IMR-90 (cell line): ENCODE measurements at regions not wholly inside any gene's neighbourhood (a gene's known extent, or its start where the extent isn't known, plus 50 kb on each side); places are given as distances from the start of the nearest gene placed in this dataset.
A peak's percentile ranks its signal among the peaks of the same experiment; 100 is the strongest.

Experiments
- ATAC-seq: fragments of 200-7000 bp; cut with Tn5 transposase; 2 replicates; pipeline ENCODE4 v1.9.1; 2020; ENCODE audit warnings: low read depth, mild to moderate bottlenecking, moderate library complexity
- BruUV-seq: library from RNA; stranded (reverse); fragments of 400-500 nt; replicated peaks from 2 replicates; lab custom pipeline; 2021; lab: Mats Ljungman, UMichigan
- CTCF ChIA-PET: fragments of 300-600 bp; formaldehyde crosslinking; extraction: SDS; loops from one replicate; lab custom pipeline; 2021; ENCODE audit warnings: antibody characterized with exemption; lab: Yijun Ruan, JAX
- POLR2A ChIA-PET: fragments of 300-600 bp; sonication (Branson Sonifier 250); formaldehyde crosslinking; loops from one replicate; lab custom pipeline; 2022; ENCODE audit warnings: antibody characterized with exemption; ENCODE audit not compliant: unreplicated experiment; lab: Charles Lee
- DNase-seq: peaks from one replicate; pipeline ENCODE4 v3.0.0; 2013
- H2AFZ ChIP-seq: replicated peaks from 2 replicates; pipeline ENCODE3; 2013; ENCODE audit warnings: low read length, mild to moderate bottlenecking; ENCODE audit not compliant: poor library complexity
- H2AK5ac ChIP-seq: 2 replicates; pipeline ENCODE4 v1.6.1; 2013; ENCODE audit warnings: low read depth, low read length, inconsistent platforms
- H2AK9ac ChIP-seq: replicated peaks from 2 replicates; pipeline ENCODE3; 2013; ENCODE audit warnings: mild to moderate bottlenecking, low read depth, low read length, moderate library complexity; ENCODE audit not compliant: poor library complexity
- H2BK120ac ChIP-seq: 2 replicates; pipeline ENCODE4 v1.6.1; 2013; ENCODE audit warnings: low read depth, low read length, inconsistent platforms
- H2BK15ac ChIP-seq: 3 replicates; pipeline ENCODE4 v1.6.1; 2013; ENCODE audit warnings: low read depth, low read length, inconsistent platforms
- H2BK20ac ChIP-seq: 2 replicates; pipeline ENCODE4 v1.6.1; 2013; ENCODE audit warnings: low read depth, mild to moderate bottlenecking, inconsistent platforms, low read length, moderate library complexity
- H2BK5ac ChIP-seq: 2 replicates; pipeline ENCODE4 v1.6.1; 2013; ENCODE audit warnings: mild to moderate bottlenecking, low read depth, low read length, inconsistent platforms; ENCODE audit not compliant: poor library complexity, severe bottlenecking
- H3K14ac ChIP-seq: replicated peaks from 2 replicates; pipeline ENCODE4 v1.6.1; 2013; ENCODE audit warnings: low read depth, low read length, inconsistent platforms
- H3K18ac ChIP-seq: 2 replicates; pipeline ENCODE4 v1.6.1; 2013; ENCODE audit warnings: low read depth, low read length, control low read depth
- H3K23ac ChIP-seq: 2 replicates; pipeline ENCODE4 v1.6.1; 2013; ENCODE audit warnings: low read depth, low read length, inconsistent platforms
- H3K27ac ChIP-seq: 2 replicates; pipeline ENCODE4 v1.5.1; 2013; ENCODE audit warnings: mild to moderate bottlenecking, control low read depth, low read length; ENCODE audit not compliant: insufficient read depth
- H3K27me3 ChIP-seq: 2 replicates; pipeline ENCODE4 v1.6.1; 2013; ENCODE audit warnings: low read length; ENCODE audit not compliant: control insufficient read depth, insufficient read depth
- H3K36me3 ChIP-seq: 2 replicates; pipeline ENCODE4 v1.6.1; 2013; ENCODE audit warnings: low read length, mixed read lengths; ENCODE audit not compliant: control insufficient read depth, insufficient read depth
- H3K4ac ChIP-seq: 2 replicates; pipeline ENCODE4 v1.6.1; 2013; ENCODE audit warnings: low read depth, low read length, inconsistent platforms
- H3K4me1 ChIP-seq: 2 replicates; pipeline ENCODE4 v1.6.1; 2013; ENCODE audit warnings: low read length, mixed read lengths; ENCODE audit not compliant: control insufficient read depth, insufficient read depth
- H3K4me2 ChIP-seq: 2 replicates; pipeline ENCODE4 v1.6.1; 2013; ENCODE audit warnings: low read depth, mild to moderate bottlenecking, control low read depth, low read length, moderate library complexity
- H3K4me3 ChIP-seq: 2 replicates; pipeline ENCODE4 v1.5.1; 2013; ENCODE audit warnings: low read depth, mild to moderate bottlenecking, control low read depth, low read length, moderate library complexity; ENCODE audit not compliant: insufficient read depth
- H3K56ac ChIP-seq: 2 replicates; pipeline ENCODE4 v1.6.1; 2013; ENCODE audit warnings: low read length, inconsistent platforms; ENCODE audit not compliant: insufficient read depth; ENCODE audit errors: extremely low read depth
- H3K79me1 ChIP-seq, 2 experiments: 2 replicates each; pipeline ENCODE4 v1.6.1; 2013; ENCODE audit warnings: low read length in 2 of 2, inconsistent platforms in 1 of 2, low read depth in 1 of 2
- H3K9ac ChIP-seq: 2 replicates; pipeline ENCODE4 v1.6.1; 2013; ENCODE audit warnings: low read depth, low read length, control low read depth
- H3K9me1 ChIP-seq: 2 replicates; pipeline ENCODE4 v1.6.1; 2013; ENCODE audit warnings: low read length, inconsistent platforms; ENCODE audit not compliant: insufficient read depth
- H3K9me3 ChIP-seq: 2 replicates; pipeline ENCODE4 v1.6.1; 2013; ENCODE audit warnings: low read length; ENCODE audit not compliant: control insufficient read depth, insufficient read depth
- H4K20me1 ChIP-seq: 2 replicates; pipeline ENCODE4 v1.6.1; 2013; ENCODE audit warnings: low read length, inconsistent platforms; ENCODE audit not compliant: insufficient read depth
- H4K5ac ChIP-seq: 2 replicates; pipeline ENCODE4 v1.6.1; 2013; ENCODE audit warnings: mild to moderate bottlenecking, low read depth, low read length, control low read depth
- H4K8ac ChIP-seq, 2 experiments: 2 replicates each; pipeline ENCODE4 v1.6.1; 2013; ENCODE audit warnings: low read depth in 2 of 2, low read length in 2 of 2, control low read depth in 1 of 2, inconsistent platforms in 1 of 2
- H4K91ac ChIP-seq: 2 replicates; pipeline ENCODE4 v1.6.1; 2013; ENCODE audit warnings: low read depth, low read length, inconsistent platforms; ENCODE audit not compliant: insufficient read depth
- CHD1 ChIP-seq: IDR thresholded peaks from 2 replicates; pipeline ENCODE4 v1.6.1; 2012; ENCODE audit warnings: low read depth, low read length, improper control_type of control experiment
- FOS ChIP-seq: fragments of 150-350 bp; IDR thresholded peaks from 2 replicates; pipeline ENCODE4 v1.6.1; 2016; ENCODE audit warnings: low read depth, low read length
- MAZ ChIP-seq: IDR thresholded peaks from 2 replicates; pipeline ENCODE4 v1.6.1; 2012; ENCODE audit warnings: low read depth, mild to moderate bottlenecking, low read length, improper control_type of control experiment, moderate library complexity, borderline replicate concordance
- MXI1 ChIP-seq: IDR thresholded peaks from 2 replicates; pipeline ENCODE4 v1.6.1; 2012; ENCODE audit warnings: low read depth, mild to moderate bottlenecking, low read length, moderate library complexity, borderline replicate concordance
- POLR2A ChIP-seq: IDR thresholded peaks from 2 replicates; pipeline ENCODE4 v1.6.1; 2012; ENCODE audit warnings: mild to moderate bottlenecking, low read depth, low read length
- RCOR1 ChIP-seq: IDR thresholded peaks from 2 replicates; pipeline ENCODE4 v1.6.1; 2012; ENCODE audit warnings: mild to moderate bottlenecking, low read length, improper control_type of control experiment; ENCODE audit not compliant: insufficient replicate concordance
- RFX5 ChIP-seq: IDR thresholded peaks from 2 replicates; pipeline ENCODE4 v1.8.0; 2012; ENCODE audit warnings: low read depth, mild to moderate bottlenecking, low read length, moderate library complexity
- SMC3 ChIP-seq: fragments of 150-350 bp; IDR thresholded peaks from 2 replicates; pipeline ENCODE4 v1.6.1; 2016; ENCODE audit warnings: low read depth, mild to moderate bottlenecking, antibody characterized with exemption, low read length, moderate library complexity
- USF2 ChIP-seq: fragments of 150-350 bp; IDR thresholded peaks from 2 replicates; pipeline ENCODE4 v1.6.1; 2017; ENCODE audit warnings: mild to moderate bottlenecking, antibody characterized with exemption, low read length, low read depth
- WGBS, 2 experiments: methylation state at CpG; one replicate each; pipeline versions ENCODE4 v1.1.5 to v1.1.7; 2013; ENCODE audit warnings: missing lambda C conversion rate in 2 of 2; ENCODE audit not compliant: insufficient read length in 1 of 2; ENCODE audit errors: extremely low coverage in 2 of 2; 5-methylcytosine and 5-hydroxymethylcytosine counted together
- dilution Hi-C: fragments of 300-500 bp; cut with HindIII; formaldehyde crosslinking; loops from one replicate; pipeline ENCODE4 v1.14.3; 2018; ENCODE audit warnings: low sequenced_read_pairs; ENCODE audit not compliant: unreplicated experiment
- in situ Hi-C: fragments of 300-500 bp; cut with MboI; formaldehyde crosslinking; loops from 3 replicates; pipeline ENCODE4 v1.14.3; 2019; ENCODE audit warnings: low sequenced_read_pairs, inconsistent platforms, mixed read lengths
- intact Hi-C: fragments of 100-400 bp; cut with micrococcal nuclease; formaldehyde crosslinking; loops from 2 replicates; pipeline ENCODE4 v1.10.0; 2022

- TF ChIP-seq CHD1: no peak
These were observed 56.7 kb downstream of the CAMK2N1 start (continued) for GRCh38 chr1:20429296-20429695.

- Histone ChIP-seq H2AK5ac (peak overlapping the region; percentile 57), H2BK15ac (peak overlapping the region; percentile 74; the same call in 2 of the 3 replicates), H3K9me3 (peaks cover 4% of the 10 kb centered on the region; the same call in 1 of the 2 replicates), H3K4me2 (no peak overlapping the region), H3K4me3 (no peak overlapping the region), H4K5ac (no peak overlapping the region), H3K56ac (no peak overlapping the region), H3K14ac (no peak overlapping the region), H3K4ac (peak overlapping the region; percentile 39), H3K23ac (no peak overlapping the region), H4K8ac (0 out of 4 replicates have a peak overlapping the region, but pooled peaks of 1 of the 2 experiments have one; percentile 1), H3K9me1 (peaks cover 10% of the 10 kb centered on the region), H2BK5ac (no peak overlapping the region), H3K18ac (no peak overlapping the region), H2AFZ (no peak overlapping the region), H3K27me3 (no peaks in the 10 kb centered on the region; the same call in 1 of the 2 replicates), H3K36me3 (no peaks in the 10 kb centered on the region), H2AK9ac (no peak overlapping the region), H3K27ac (no peak overlapping the region), H4K91ac (peak overlapping the region; percentile 66), H3K4me1 (peaks cover 12% of the 10 kb centered on the region), H4K20me1 (no peaks in the 10 kb centered on the region), H3K9ac (no peak overlapping the region), H2BK20ac (peak overlapping the region; percentile 87), H2BK120ac (peak overlapping the region; percentile 70), H3K79me1 (no peaks in the 10 kb centered on the region)
- no TSS peak for BruUV-seq
- intact Hi-C loops (loop anchor here (5.0 kb wide), 1 partner anchor 53 kb away; no protein-coding TSS in a partner anchor), in situ Hi-C loops (no loop called here), dilution Hi-C loops (no loop called here)
- ChIA-PET CTCF (interaction anchor here (1.7 kb wide), 1 partner anchor 66 kb away, joined by 4 read pairs; no protein-coding TSS in a partner anchor), POLR2A (no interaction called here)
- DNase-seq: no peak
- 87% methylated on average over 3 of the region's 6 CpGs; no CpG with 5 or more reads in 1 of the 2 experiments for WGBS, 2 experiments
- TF ChIP-seq USF2 (no peak), POLR2A (no peak), MXI1 (no peak), FOS (no peak), MAZ (no peak), RCOR1 (no peak), SMC3 (no peak), RFX5 (no peak)
- ATAC-seq: no peak
These were observed 57.2 kb downstream of the CAMK2N1 start for GRCh38 chr1:20428841-20429240.
